ENCODE measurements at regions not wholly inside any gene's neighbourhood (a gene's known extent, or its start where the extent isn't known, plus 50 kb on each side); places are given as distances from the start of the nearest gene placed in this dataset.

DNA sequence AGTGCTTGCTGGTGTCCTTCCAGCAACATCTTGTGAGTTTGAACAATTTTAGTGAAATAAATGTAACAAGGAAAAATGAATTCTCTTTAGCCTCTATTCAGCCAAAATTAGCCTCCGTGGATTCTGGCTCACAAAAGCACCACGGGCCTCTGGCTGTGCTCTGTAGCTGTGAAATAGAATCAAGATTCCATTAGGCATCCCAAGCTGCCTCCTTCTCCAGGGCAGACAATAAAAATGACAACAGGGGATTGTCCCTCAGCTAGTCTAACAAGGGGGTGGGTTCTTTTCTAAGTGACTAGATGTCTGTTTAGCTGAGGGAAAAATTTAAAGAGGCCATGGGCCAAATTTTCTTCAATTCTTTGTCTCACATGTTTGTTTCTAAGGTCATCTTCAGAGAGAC is 254.7 kb upstream of the FIGN start:
- TF ChIP-seq CTCF (IDR thresholded peaks at IDR 0.05): no peak
- TF ChIP-seq EZH2 (IDR thresholded peaks at IDR 0.05): no peak

Measured in neural progenitor cell (in vitro differentiated cells).